Hematopoietic multipotent progenitor cell treated with erythropoietin and hydrocortisone succinate and interleukin-3 and kit ligand, for 17 days (in vitro differentiated cells): ENCODE measurements at regions not wholly inside any gene's neighbourhood (a gene's known extent, or its start where the extent isn't known, plus 50 kb on each side); places are given as distances from the start of the nearest gene placed in this dataset.
"Not testable (repeated sequence)": the region's sequence is repeated elsewhere in the genome, so short reads cannot be mapped to it uniquely, and the experiment has no call there.

Source experiments
- DNase-seq: peaks from one replicate; pipeline ENCODE4 v3.0.0-alpha.2; 2015; ENCODE audit warnings: low spot score

GRCh38 chr3:83251490-83251889 lies 1490.0 kb upstream of the GBE1 start:
- DNase-seq: no peak

GRCh38 chr3:83250613-83251012 lies 1489.2 kb upstream of the GBE1 start:
- no peak for DNase-seq

GRCh38 chr3:83248454-83248853 lies 1487.0 kb upstream of the GBE1 start:
- DNase-seq: no peak

GRCh38 chr3:83235180-83235814 lies 1473.9 kb upstream of the GBE1 start:
- DNase-seq: no peak

- DNase-seq: no peak
Measured at GRCh38 chr3:83233715-83234114, 1472.3 kb upstream of the GBE1 start.

- DNase-seq: no peak
Measured at GRCh38 chr3:83230841-83231240, 1469.4 kb upstream of the GBE1 start.

- DNase-seq: no peak
Measured at GRCh38 chr3:83230376-83230775, 1468.9 kb upstream of the GBE1 start.

- no peak for DNase-seq
Measured at GRCh38 chr3:83226751-83227150, 1465.3 kb upstream of the GBE1 start.

- DNase-seq: no peak
Measured at GRCh38 chr3:83224101-83224868, 1462.8 kb upstream of the GBE1 start.

GRCh38 chr3:83218383-83219200 lies 1457.1 kb upstream of the GBE1 start:
- no peak for DNase-seq

GRCh38 chr3:83217595-83218118 lies 1456.2 kb upstream of the GBE1 start:
- not testable (repeated sequence) for DNase-seq

- no peak for DNase-seq
Measured at GRCh38 chr3:83216919-83217594, 1455.6 kb upstream of the GBE1 start.

GRCh38 chr3:83195243-83195642 lies 1433.8 kb upstream of the GBE1 start:
- DNase-seq: no peak

- DNase-seq: no peak
Measured at GRCh38 chr3:83193526-83193925, 1432.1 kb upstream of the GBE1 start.

- DNase-seq: no peak
Measured at GRCh38 chr3:83189634-83190033, 1428.2 kb upstream of the GBE1 start.

- no peak for DNase-seq
Measured at GRCh38 chr3:83169473-83169872, 1408.0 kb upstream of the GBE1 start.

- no peak for DNase-seq
Measured at GRCh38 chr3:83150896-83151295, 1389.5 kb upstream of the GBE1 start.

GRCh38 chr3:83140983-83141382 lies 1379.5 kb upstream of the GBE1 start:
- no peak for DNase-seq

GRCh38 chr3:83131236-83131635 lies 1369.8 kb upstream of the GBE1 start:
- no peak for DNase-seq

GRCh38 chr3:83122774-83123350 lies 1361.4 kb upstream of the GBE1 start:
- no peak for DNase-seq

GRCh38 chr3:83093222-83093572 lies 1331.8 kb upstream of the GBE1 start:
- DNase-seq: no peak
